BE2C (cell line): ENCODE measurements at regions not wholly inside any gene's neighbourhood (a gene's known extent, or its start where the extent isn't known, plus 50 kb on each side); places are given as distances from the start of the nearest gene placed in this dataset.

Experiments
- DNase-seq: peaks from one replicate; pipeline ENCODE4 v3.0.0-alpha.2; 2020
- H3K27me3 ChIP-seq: fragments of 250-450 bp; sonication (Bioruptor Pico); 2 replicates; pipeline ENCODE4 v1.5.1; 2020; ENCODE audit warnings: mild to moderate bottlenecking
- H3K36me3 ChIP-seq: fragments of 250-450 bp; sonication (Bioruptor Pico); 2 replicates; pipeline ENCODE4 v1.5.1; 2020; ENCODE audit warnings: mild to moderate bottlenecking
- H3K4me1 ChIP-seq: fragments of 250-450 bp; sonication (Bioruptor Pico); 2 replicates; pipeline ENCODE4 v1.5.1; 2020
- H3K4me3 ChIP-seq: 2 replicates; pipeline ENCODE4 v1.5.1; 2011; ENCODE audit warnings: low read depth, low read length
- H3K9me3 ChIP-seq: fragments of 250-450 bp; sonication (Bioruptor Pico); 2 replicates; pipeline ENCODE4 v1.5.1; 2020
- TF ChIP-seq, protein P1 (sequence below): IDR thresholded peaks from 2 replicates; pipeline ENCODE4 v1.5.1; 2012; ENCODE audit warnings: mild to moderate bottlenecking, low read depth, low read length

DNA sequence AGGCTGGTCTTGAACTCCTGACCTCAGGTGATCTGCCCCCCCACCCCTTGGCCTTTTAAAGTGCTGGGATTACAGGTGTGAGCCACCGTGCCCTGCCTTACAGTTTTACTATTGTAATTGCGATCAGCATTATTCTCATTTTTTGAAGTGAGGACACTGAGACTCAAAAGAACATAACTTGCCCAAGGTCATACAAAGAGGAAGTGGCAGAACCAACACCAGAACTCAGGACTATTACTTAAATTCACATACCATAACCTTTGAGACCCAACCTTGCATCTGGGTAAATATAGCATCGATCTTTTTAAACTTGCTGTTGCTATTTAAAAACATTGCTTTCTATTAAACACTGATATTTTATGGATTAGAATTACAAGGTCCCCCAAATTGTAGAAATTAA lies 54.2 kb downstream of the FOXI1 start:
- Histone ChIP-seq H3K27me3 (no peaks in the 10 kb centered on the region), H3K36me3 (no peaks in the 10 kb centered on the region), H3K9me3 (no peaks in the 10 kb centered on the region), H3K4me1 (no peaks in the 10 kb centered on the region), H3K4me3 (no peak overlapping the region)
- TF ChIP-seq, protein P1, sequence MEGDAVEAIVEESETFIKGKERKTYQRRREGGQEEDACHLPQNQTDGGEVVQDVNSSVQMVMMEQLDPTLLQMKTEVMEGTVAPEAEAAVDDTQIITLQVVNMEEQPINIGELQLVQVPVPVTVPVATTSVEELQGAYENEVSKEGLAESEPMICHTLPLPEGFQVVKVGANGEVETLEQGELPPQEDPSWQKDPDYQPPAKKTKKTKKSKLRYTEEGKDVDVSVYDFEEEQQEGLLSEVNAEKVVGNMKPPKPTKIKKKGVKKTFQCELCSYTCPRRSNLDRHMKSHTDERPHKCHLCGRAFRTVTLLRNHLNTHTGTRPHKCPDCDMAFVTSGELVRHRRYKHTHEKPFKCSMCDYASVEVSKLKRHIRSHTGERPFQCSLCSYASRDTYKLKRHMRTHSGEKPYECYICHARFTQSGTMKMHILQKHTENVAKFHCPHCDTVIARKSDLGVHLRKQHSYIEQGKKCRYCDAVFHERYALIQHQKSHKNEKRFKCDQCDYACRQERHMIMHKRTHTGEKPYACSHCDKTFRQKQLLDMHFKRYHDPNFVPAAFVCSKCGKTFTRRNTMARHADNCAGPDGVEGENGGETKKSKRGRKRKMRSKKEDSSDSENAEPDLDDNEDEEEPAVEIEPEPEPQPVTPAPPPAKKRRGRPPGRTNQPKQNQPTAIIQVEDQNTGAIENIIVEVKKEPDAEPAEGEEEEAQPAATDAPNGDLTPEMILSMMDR, result no peak
- DNase-seq, result no peak

DNA sequence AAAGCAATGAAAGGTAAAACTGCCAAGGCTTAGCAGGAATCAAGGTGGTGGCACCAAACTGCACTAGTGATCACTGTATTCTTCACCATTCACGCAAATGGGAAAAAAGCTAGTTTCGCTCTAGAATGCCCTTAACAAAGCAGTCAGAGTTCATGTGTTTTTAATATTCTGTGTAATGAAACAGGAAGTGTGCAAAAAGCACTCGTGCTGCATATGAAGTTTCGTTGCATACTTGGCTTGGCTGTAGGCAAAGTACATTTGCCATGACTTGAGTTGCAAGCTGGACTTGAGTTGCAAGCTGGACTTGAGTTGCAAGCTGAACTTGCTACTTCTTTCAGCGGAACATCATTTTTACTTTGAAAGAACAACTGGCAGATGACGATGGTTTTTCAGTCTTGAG lies 55.4 kb downstream of the FOXI1 start:
- Histone ChIP-seq H3K4me3 (no peak overlapping the region), H3K9me3 (no peaks in the 10 kb centered on the region), H3K27me3 (no peaks in the 10 kb centered on the region), H3K36me3 (no peaks in the 10 kb centered on the region), H3K4me1 (no peaks in the 10 kb centered on the region)
- DNase-seq, result no peak
- TF ChIP-seq, protein P1, result no peak

DNA sequence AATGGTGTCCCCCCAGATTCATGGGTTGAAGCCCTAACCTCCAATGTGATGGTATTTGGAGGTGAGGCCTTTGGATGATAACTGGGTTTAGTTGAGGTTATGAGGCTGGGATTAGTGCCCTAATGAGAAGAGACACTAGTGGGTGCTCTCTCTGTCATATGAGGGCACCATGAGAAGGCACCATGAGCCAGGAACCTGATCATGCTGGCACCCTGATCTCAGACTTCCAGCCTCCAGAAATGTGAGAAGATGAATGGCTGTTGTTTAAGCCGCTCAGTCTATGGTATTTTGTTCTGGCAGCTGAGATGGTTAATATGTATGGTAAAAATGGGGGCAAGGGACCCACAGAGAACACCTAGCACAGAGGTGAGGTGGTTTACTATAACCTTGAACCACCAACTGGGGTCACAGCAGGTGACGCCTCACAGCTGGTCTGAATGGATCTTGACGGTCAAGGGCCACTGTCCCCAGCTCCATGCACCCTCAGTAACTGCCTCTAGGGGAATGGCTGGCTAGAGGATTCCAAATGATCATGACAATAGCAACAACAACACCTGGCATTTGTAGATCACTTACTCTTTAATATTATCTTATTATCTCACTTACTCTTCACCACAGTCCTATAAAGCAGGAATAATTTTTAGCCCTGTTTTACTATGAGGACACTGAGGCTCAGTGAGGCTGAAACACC lies 57.1 kb downstream of the FOXI1 start:
- no peaks in the 10 kb centered on the region for H3K9me3 ChIP-seq
- no peaks in the 10 kb centered on the region for H3K36me3 ChIP-seq
- H3K4me3 ChIP-seq, result no peak overlapping the region
- TF ChIP-seq, protein P1, result no peak
- H3K4me1 ChIP-seq, result no peaks in the 10 kb centered on the region
- DNase-seq, result no peak
- no peaks in the 10 kb centered on the region for H3K27me3 ChIP-seq

DNA sequence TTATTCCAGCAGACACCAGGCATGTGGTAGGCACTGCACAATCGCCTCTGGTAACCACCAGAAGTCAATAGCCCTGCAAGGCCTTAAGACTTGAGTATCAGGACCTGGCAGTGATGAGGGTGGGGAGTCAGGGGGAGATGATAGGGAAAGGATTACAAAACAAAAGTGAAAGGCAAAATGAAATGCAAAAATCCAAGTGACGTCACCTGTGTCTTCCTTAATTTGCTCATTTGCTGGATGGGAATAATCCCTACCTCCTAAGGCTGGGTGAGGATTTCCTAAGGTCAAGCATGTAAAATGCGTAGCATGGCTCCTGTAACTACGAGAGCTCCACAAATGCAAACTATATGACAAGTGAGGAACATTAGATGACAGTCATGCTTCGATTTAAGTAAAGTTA lies 58.4 kb downstream of the FOXI1 start:
- Histone ChIP-seq H3K27me3 (no peaks in the 10 kb centered on the region; the same call in 1 of the 2 replicates), H3K4me3 (no peak overlapping the region), H3K9me3 (no peaks in the 10 kb centered on the region), H3K36me3 (no peaks in the 10 kb centered on the region), H3K4me1 (no peaks in the 10 kb centered on the region)
- TF ChIP-seq, protein P1, result no peak
- DNase-seq, result no peak

DNA sequence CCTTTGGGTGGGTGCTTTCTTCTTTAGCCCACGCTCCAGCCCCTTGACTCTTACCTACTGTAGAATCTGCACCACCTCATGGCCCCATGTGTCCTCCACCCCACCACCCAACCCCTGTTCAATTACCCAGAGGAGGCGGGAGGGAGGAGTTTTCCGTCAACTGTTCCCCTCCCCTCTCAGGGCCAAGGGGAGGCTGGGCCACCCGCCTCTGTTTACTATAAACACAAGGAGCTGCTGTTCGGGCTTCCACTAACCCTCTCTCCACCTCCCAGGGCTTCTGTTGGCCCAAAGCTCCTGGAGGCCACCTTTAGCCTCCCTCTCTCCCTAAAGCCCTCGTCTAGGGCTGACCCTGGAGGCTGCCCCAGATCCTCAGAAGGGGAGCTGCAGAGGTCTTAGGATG lies 59.2 kb downstream of the FOXI1 start:
- TF ChIP-seq, protein P1, result no peak
- Histone ChIP-seq H3K36me3 (no peaks in the 10 kb centered on the region), H3K4me3 (no peak overlapping the region), H3K4me1 (no peaks in the 10 kb centered on the region), H3K9me3 (no peaks in the 10 kb centered on the region), H3K27me3 (no peaks in the 10 kb centered on the region; the same call in 1 of the 2 replicates)
- DNase-seq, result no peak

DNA sequence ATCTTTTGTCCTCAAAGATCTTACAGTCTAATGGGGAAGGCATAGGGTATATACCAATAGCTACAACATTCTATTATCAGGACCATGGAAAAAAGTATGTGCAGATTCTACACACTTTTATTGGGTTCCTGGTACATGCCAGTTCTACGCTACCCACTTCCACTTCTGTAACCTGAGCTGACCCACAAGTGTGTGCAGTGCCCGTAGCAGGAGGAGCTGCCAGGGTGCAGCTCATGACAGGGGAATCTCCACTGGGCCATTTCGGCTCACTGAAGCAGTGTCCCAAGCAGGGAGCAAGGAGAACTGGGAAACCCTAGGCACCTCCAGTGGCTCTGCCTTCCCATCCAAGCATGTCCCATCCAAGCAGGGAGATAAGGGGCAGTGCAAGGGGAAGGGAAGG lies 60.4 kb downstream of the FOXI1 start:
- TF ChIP-seq, protein P1, result no peak
- Histone ChIP-seq H3K9me3 (no peaks in the 10 kb centered on the region), H3K36me3 (no peaks in the 10 kb centered on the region), H3K4me3 (no peak overlapping the region), H3K27me3 (no peaks in the 10 kb centered on the region; the same call in 1 of the 2 replicates), H3K4me1 (no peaks in the 10 kb centered on the region)
- DNase-seq, result no peak
